Body of pancreas (tissue), 4 donors: ENCODE measurements at regions not wholly inside any gene's neighbourhood (a gene's known extent, or its start where the extent isn't known, plus 50 kb on each side); places are given as distances from the start of the nearest gene placed in this dataset.

Experiments
- CTCF ChIP-seq, 7 experiments: fragments of 450-650 bp in 4 of 7; fragments of 200-600 bp in 3 of 7; sonication (generic) in 3 of 7; IDR thresholded peaks; one replicate each; pipeline ENCODE4 v1.5.1; 2016 to 2019; ENCODE audit warnings: antibody characterized with exemption in 7 of 7
- POLR2A ChIP-seq, 3 donors: fragments of 450-650 bp; IDR thresholded peaks; one replicate each; pipeline ENCODE4 v1.6.1; 2016; ENCODE audit warnings: antibody characterized with exemption in 3 of 3, mild to moderate bottlenecking in 2 of 3

- TF ChIP-seq CTCF (IDR thresholded peaks at IDR 0.05) (no peak), POLR2A (IDR thresholded peaks at IDR 0.05) (no peak)
These were observed 398.9 kb upstream of the PCSK5 start for GRCh38 chr9:75491533-75491932.
